GM12878 (cell line): ENCODE measurements at regions not wholly inside any gene's neighbourhood (a gene's known extent, or its start where the extent isn't known, plus 50 kb on each side); places are given as distances from the start of the nearest gene placed in this dataset.

Experiments used
- ATAC-seq: fragments of 200-7000 bp; cut with Tn5 transposase; 3 replicates; pipeline ENCODE4 v1.9.1; 2020; ENCODE audit warnings: mild to moderate bottlenecking, moderate library complexity
- BruUV-seq: library from RNA; stranded (reverse); fragments of 400-500 nt; replicated peaks from 2 replicates; lab custom pipeline; 2021; lab: Mats Ljungman, UMichigan
- CTCF ChIA-PET: fragments of 300-600 bp; sonication (Branson Sonifier 250); formaldehyde crosslinking; extraction: SDS; loops from one replicate; lab custom pipeline; 2021; ENCODE audit warnings: inconsistent platforms; lab: Yijun Ruan, JAX
- POLR2A ChIA-PET: fragments of 350-600 bp; formaldehyde crosslinking; extraction: SDS; loops from one replicate; lab custom pipeline; 2021; ENCODE audit warnings: inconsistent platforms; lab: Charles Lee
- RAD21 ChIA-PET: fragments of 300-600 bp; sonication (Branson Sonifier 250); formaldehyde crosslinking; loops from one replicate; lab custom pipeline; 2023; ENCODE audit warnings: antibody characterized with exemption; ENCODE audit not compliant: unreplicated experiment; lab: Charles Lee
- SMC1A ChIA-PET: fragments of 300-600 bp; sonication (Branson Sonifier 250); formaldehyde crosslinking; loops from one replicate; lab custom pipeline; 2023; ENCODE audit not compliant: unreplicated experiment, uncharacterized antibody; lab: Charles Lee
- DNase-seq: peaks from one replicate; pipeline ENCODE4 v3.0.0-alpha.2; 2011; ENCODE audit warnings: low read depth, low spot score
- FAIRE-seq: peaks from 3 replicates; lab custom pipeline; 2011; peaks lifted over from hg19 to GRCh38; lab: Jason Lieb, UNC
- H2AFZ ChIP-seq: 2 replicates; pipeline ENCODE4 v1.6.0; 2011; ENCODE audit warnings: low read depth, low read length, control low read depth; ENCODE audit not compliant: control insufficient read depth
- H3K27ac ChIP-seq: 2 replicates; pipeline ENCODE4 v1.5.1; 2011; ENCODE audit warnings: control low read depth; ENCODE audit not compliant: control insufficient read depth, insufficient read depth
- H3K27me3 ChIP-seq, 2 experiments: replicated peaks in 1 of 2; 2 replicates each; pipeline versions ENCODE4 v1.6.0 to v1.6.1; 2011; ENCODE audit warnings: low read length in 1 of 2; ENCODE audit not compliant: control insufficient read depth in 2 of 2, insufficient read depth in 2 of 2
- H3K36me3 ChIP-seq, 2 experiments: 2 replicates each; pipeline ENCODE4 v1.5.1; 2011; ENCODE audit warnings: low read length in 1 of 2; ENCODE audit not compliant: control insufficient read depth in 2 of 2, insufficient read depth in 2 of 2
- H3K4me1 ChIP-seq: 2 replicates; pipeline ENCODE4 v1.6.1; 2011; ENCODE audit warnings: mild to moderate bottlenecking, low read length, moderate library complexity, mixed read lengths; ENCODE audit not compliant: control insufficient read depth, insufficient read depth
- H3K4me2 ChIP-seq: 2 replicates; pipeline ENCODE4 v1.6.0; 2011; ENCODE audit warnings: control low read depth; ENCODE audit not compliant: control insufficient read depth, insufficient read depth
- H3K4me3 ChIP-seq: fragments of 200-600 bp; sonication (generic); 2 replicates; pipeline ENCODE4 v1.5.1; 2016
- H3K79me2 ChIP-seq: 2 replicates; pipeline ENCODE4 v1.6.0; 2011; ENCODE audit warnings: low read length; ENCODE audit not compliant: control insufficient read depth, insufficient read depth
- H3K9ac ChIP-seq: 2 replicates; pipeline ENCODE4 v1.8.0; 2011; ENCODE audit warnings: low read length, control low read depth, mixed read lengths; ENCODE audit not compliant: control insufficient read depth, insufficient read depth
- H3K9me3 ChIP-seq: replicated peaks from 3 replicates; pipeline ENCODE4 v1.5.1; 2011; ENCODE audit warnings: mild to moderate bottlenecking, low read length; ENCODE audit not compliant: control insufficient read depth, insufficient read depth
- H4K20me1 ChIP-seq: 2 replicates; pipeline ENCODE4 v1.6.0; 2011; ENCODE audit not compliant: control insufficient read depth, insufficient read depth
- POU2F2 ChIP-seq: IDR thresholded peaks from 3 replicates; pipeline ENCODE4 v1.6.1; 2011; ENCODE audit warnings: low read depth, mild to moderate bottlenecking, low read length, borderline replicate concordance
- REST ChIP-seq: IDR thresholded peaks from 2 replicates; pipeline ENCODE4 v1.6.1; 2012; ENCODE audit warnings: mild to moderate bottlenecking, low read depth, low read length
- TCF3 ChIP-seq: IDR thresholded peaks from 2 replicates; pipeline ENCODE4 v1.6.1; 2012; ENCODE audit warnings: low read depth, mild to moderate bottlenecking, low read length, borderline replicate concordance; ENCODE audit not compliant: insufficient read depth
- WGBS: methylation state at CpG from one replicate; pipeline ENCODE4 v1.1.6; 2016; ENCODE audit warnings: low lambda C conversion rate; ENCODE audit not compliant: insufficient replicate concordance, insufficient coverage; ENCODE audit errors: missing lambda C conversion rate; 5-methylcytosine and 5-hydroxymethylcytosine counted together
- in situ Hi-C: fragments of 300-500 bp; cut with MboI; formaldehyde crosslinking; loops from 9 replicates; pipeline ENCODE4 v1.14.3; 2018; ENCODE audit warnings: mixed read lengths
- intact Hi-C: fragments of 100-400 bp; cut with micrococcal nuclease; formaldehyde crosslinking; loops from one replicate; pipeline ENCODE4 v1.14.2; 2022; ENCODE audit not compliant: unreplicated experiment

- intact Hi-C loops: no loop called here
- H3K27me3 ChIP-seq: no peaks in the 10 kb centered on the region
- no peaks in the 10 kb centered on the region for H4K20me1 ChIP-seq
- POLR2A ChIA-PET: no interaction called here
- BruUV-seq: no TSS peak
- in situ Hi-C loops: no loop called here
- no peak for ATAC-seq
- H2AFZ ChIP-seq: no peak overlapping the region
- no peak for FAIRE-seq
- no peaks in the 10 kb centered on the region for H3K9me3 ChIP-seq
- H3K9ac ChIP-seq: no peak overlapping the region
- no peaks in the 10 kb centered on the region for H3K4me1 ChIP-seq
- RAD21 ChIA-PET: no interaction called here
- CTCF ChIA-PET: no interaction called here
- H3K79me2 ChIP-seq: no peaks in the 10 kb centered on the region
- WGBS: 13% methylated on average over 3 of the region's 3 CpGs
- H3K4me3 ChIP-seq: no peak overlapping the region
- no peak overlapping the region for H3K4me2 ChIP-seq
- no peak overlapping the region for H3K27ac ChIP-seq
- no peaks in the 10 kb centered on the region for H3K36me3 ChIP-seq
- TF ChIP-seq REST (peak; percentile 47; the same call in 1 of the 2 replicates), TCF3 (no peak)
- TF ChIP-seq, all 136 proteins: peak for 1
- DNase-seq: no peak
- SMC1A ChIA-PET: no interaction called here
These were observed 311.5 kb upstream of the KCNJ16 start for GRCh38 chr17:69763503-69763902.

- ChIA-PET CTCF (no interaction called here), SMC1A (no interaction called here), RAD21 (no interaction called here), POLR2A (no interaction called here)
- H3K9me3 ChIP-seq: no peaks in the 10 kb centered on the region
- H3K4me1 ChIP-seq: no peaks in the 10 kb centered on the region
- no TSS peak for BruUV-seq
- no peaks in the 10 kb centered on the region for H4K20me1 ChIP-seq
- H3K4me2 ChIP-seq: no peak overlapping the region
- H3K36me3 ChIP-seq: no peaks in the 10 kb centered on the region
- no peak overlapping the region for H2AFZ ChIP-seq
- FAIRE-seq: no peak
- H3K27ac ChIP-seq: no peak overlapping the region
- no peaks in the 10 kb centered on the region for H3K79me2 ChIP-seq
- no peak overlapping the region for H3K4me3 ChIP-seq
- in situ Hi-C loops: no loop called here
- no peak for ATAC-seq
- no peak overlapping the region for H3K9ac ChIP-seq
- WGBS: 62% methylated on average over 1 of the region's 1 CpG
- H3K27me3 ChIP-seq: no peaks in the 10 kb centered on the region
- TF ChIP-seq POU2F2: no peak
- no peak for DNase-seq
- intact Hi-C loops: no loop called here
These were observed 310.9 kb upstream of the KCNJ16 start for GRCh38 chr17:69764146-69764545.
